Uterus (tissue), 3 donors: ENCODE measurements at regions not wholly inside any gene's neighbourhood (a gene's known extent, or its start where the extent isn't known, plus 50 kb on each side); places are given as distances from the start of the nearest gene placed in this dataset.

Experiments used
- DNase-seq, 2 donors: peaks; one replicate each; pipeline ENCODE4 v3.0.0-alpha.2; 2019 to 2020
- H3K27ac ChIP-seq, 2 donors: fragments of 200-600 bp; sonication (generic); 1 replicate in 1 of 2; 2 replicates in 1 of 2; pipeline ENCODE4 v1.5.1; 2016 to 2018
- H3K27me3 ChIP-seq, 2 donors: fragments of 200-600 bp; sonication (generic); one replicate each; pipeline ENCODE4 v1.5.1; 2018 to 2019; ENCODE audit warnings: control low read depth in 1 of 2
- H3K36me3 ChIP-seq, 2 donors: fragments of 200-600 bp; sonication (generic); one replicate each; pipeline ENCODE4 v1.5.1; 2019; ENCODE audit warnings: control low read depth in 1 of 2
- H3K4me1 ChIP-seq, 2 donors: fragments of 200-600 bp; sonication (generic); one replicate each; pipeline ENCODE4 v1.5.1; 2018 to 2019; ENCODE audit warnings: control low read depth in 1 of 2
- H3K4me3 ChIP-seq, 2 donors: fragments of 200-600 bp; sonication (generic); 1 replicate in 1 of 2; 2 replicates in 1 of 2; pipeline ENCODE4 v1.5.1; 2018 to 2019; ENCODE audit warnings: mild to moderate bottlenecking in 1 of 2
- H3K9me3 ChIP-seq, 2 donors: fragments of 200-600 bp; sonication (generic); one replicate each; pipeline ENCODE4 v1.5.1; 2019; ENCODE audit warnings: control low read depth in 1 of 2
- POLR2A ChIP-seq, 2 donors: fragments of 450-650 bp; IDR thresholded peaks; one replicate each; pipeline ENCODE4 v1.6.1; 2016; ENCODE audit warnings: antibody characterized with exemption in 2 of 2, mild to moderate bottlenecking in 1 of 2, moderate library complexity in 1 of 2
- intact Hi-C: fragments of 100-400 bp; cut with DNase I; formaldehyde crosslinking; loops from one replicate; pipeline ENCODE4 v1.15.1; 2023; ENCODE audit warnings: low total_unique reads
- TF ChIP-seq, protein P1 (sequence below), 4 experiments: fragments of 200-600 bp in 2 of 4; fragments of 450-650 bp in 2 of 4; sonication (generic) in 2 of 4; IDR thresholded peaks; one replicate each; pipeline ENCODE4 v1.5.1; 2016 to 2019; ENCODE audit warnings: antibody characterized with exemption in 4 of 4, mild to moderate bottlenecking in 2 of 4, moderate library complexity in 1 of 4
- donor health status: DM: yes; HTN: yes; CAD: no.

DNA sequence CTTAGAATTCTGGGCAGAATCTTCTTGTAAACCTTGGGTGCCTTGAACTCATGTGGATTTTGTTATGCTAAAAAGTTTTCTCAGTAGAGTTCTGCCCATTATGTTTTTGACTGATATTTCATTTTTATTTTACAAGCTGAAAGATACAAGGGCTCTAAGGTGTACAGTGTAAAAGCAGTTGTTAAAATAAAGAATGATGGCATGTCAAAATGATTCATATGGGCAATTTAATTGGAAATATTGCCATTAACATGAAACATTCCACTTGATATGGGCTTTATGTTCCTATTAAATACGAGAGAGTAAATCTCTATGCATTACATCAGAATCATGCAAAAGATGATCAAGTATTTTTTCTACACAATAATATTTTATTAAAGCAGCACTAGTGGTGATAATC is 295.1 kb upstream of the ATP2B1 start:
- H3K4me1 ChIP-seq, result no peaks in the 10 kb centered on the region
- H3K36me3 ChIP-seq, result no peaks in the 10 kb centered on the region
- TF ChIP-seq, protein P1, sequence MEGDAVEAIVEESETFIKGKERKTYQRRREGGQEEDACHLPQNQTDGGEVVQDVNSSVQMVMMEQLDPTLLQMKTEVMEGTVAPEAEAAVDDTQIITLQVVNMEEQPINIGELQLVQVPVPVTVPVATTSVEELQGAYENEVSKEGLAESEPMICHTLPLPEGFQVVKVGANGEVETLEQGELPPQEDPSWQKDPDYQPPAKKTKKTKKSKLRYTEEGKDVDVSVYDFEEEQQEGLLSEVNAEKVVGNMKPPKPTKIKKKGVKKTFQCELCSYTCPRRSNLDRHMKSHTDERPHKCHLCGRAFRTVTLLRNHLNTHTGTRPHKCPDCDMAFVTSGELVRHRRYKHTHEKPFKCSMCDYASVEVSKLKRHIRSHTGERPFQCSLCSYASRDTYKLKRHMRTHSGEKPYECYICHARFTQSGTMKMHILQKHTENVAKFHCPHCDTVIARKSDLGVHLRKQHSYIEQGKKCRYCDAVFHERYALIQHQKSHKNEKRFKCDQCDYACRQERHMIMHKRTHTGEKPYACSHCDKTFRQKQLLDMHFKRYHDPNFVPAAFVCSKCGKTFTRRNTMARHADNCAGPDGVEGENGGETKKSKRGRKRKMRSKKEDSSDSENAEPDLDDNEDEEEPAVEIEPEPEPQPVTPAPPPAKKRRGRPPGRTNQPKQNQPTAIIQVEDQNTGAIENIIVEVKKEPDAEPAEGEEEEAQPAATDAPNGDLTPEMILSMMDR (IDR thresholded peaks at IDR 0.05), result no peak
- no peak for TF ChIP-seq POLR2A (IDR thresholded peaks at IDR 0.05)
- no peaks in the 10 kb centered on the region for H3K27me3 ChIP-seq
- no peaks in the 10 kb centered on the region for H3K9me3 ChIP-seq
- intact Hi-C loops, result no loop called here
- DNase-seq, result no peak
- H3K4me3 ChIP-seq, result no peak overlapping the region
- H3K27ac ChIP-seq, result no peak overlapping the region

DNA sequence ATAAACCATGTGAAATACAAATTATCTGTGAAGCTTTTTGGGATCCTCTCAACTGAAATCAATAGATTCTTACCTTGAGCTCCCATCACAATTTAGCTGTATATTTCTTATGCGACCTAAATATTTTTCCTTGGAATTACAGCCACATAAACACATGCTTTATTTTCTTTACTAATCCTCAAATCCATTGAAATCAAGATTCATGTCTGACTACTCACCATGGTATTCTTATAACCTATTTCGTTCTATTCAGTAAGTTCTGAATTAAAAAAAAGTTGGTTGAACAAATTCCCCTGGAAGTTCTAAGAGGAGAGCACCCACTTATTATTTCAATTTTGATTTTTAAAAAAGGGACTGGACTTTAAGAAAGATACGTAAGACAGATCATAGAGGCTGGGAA is 292.1 kb upstream of the ATP2B1 start:
- no peaks in the 10 kb centered on the region for H3K36me3 ChIP-seq
- no peaks in the 10 kb centered on the region for H3K27me3 ChIP-seq
- intact Hi-C loops, result no loop called here
- TF ChIP-seq, protein P1 (IDR thresholded peaks at IDR 0.05), result no peak
- TF ChIP-seq POLR2A (IDR thresholded peaks at IDR 0.05), result no peak
- no peak overlapping the region for H3K4me3 ChIP-seq
- H3K9me3 ChIP-seq, result no peaks in the 10 kb centered on the region
- H3K4me1 ChIP-seq, result no peaks in the 10 kb centered on the region
- no peak for DNase-seq
- no peak overlapping the region for H3K27ac ChIP-seq

DNA sequence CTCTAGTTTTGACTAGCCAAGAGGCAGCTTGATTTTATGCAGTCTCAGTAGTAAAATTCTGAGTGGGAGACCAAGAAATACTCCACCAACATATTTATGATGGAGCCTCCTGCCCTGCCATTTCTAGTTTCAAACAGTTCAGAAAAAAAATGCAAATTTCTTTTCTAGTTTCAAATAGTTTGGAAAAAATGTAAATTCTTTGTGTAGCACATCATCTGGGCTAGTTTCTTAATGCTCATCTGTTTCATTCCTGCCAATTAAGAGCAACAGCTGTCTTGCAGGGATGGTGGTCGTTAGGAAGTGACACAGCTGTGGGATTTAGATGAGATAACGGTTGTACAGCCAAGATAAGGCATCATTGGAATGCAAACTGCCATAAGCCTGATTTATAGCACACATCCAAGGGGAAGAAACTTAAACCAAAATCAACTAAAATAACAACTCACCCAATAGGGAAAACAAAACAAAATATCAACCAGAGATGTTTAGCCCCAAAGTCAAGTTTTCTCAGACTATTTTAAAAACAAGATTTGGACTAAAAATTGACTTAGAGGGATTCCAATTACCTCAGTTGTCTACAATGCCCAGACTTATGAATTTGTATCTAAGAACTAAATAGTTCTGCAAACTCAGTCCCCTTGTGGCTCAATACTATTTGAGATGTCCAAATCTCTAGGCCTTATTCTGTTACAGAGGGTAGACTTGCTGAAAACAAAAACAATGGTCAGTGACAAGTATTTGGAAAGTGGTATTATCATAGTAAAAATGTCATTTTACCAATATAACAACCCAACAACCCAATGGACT is 291.3 kb upstream of the ATP2B1 start:
- Histone ChIP-seq H3K9me3 (no peaks in the 10 kb centered on the region), H3K27me3 (no peaks in the 10 kb centered on the region), H3K4me1 (no peaks in the 10 kb centered on the region), H3K36me3 (no peaks in the 10 kb centered on the region), H3K27ac (no peak overlapping the region), H3K4me3 (no peak overlapping the region)
- no peak for DNase-seq
- TF ChIP-seq, protein P1 (IDR thresholded peaks at IDR 0.05), result no peak
- no peak for TF ChIP-seq POLR2A (IDR thresholded peaks at IDR 0.05)
- intact Hi-C loops, result no loop called here

- Histone ChIP-seq H3K4me3 (no peak overlapping the region), H3K27ac (no peak overlapping the region), H3K27me3 (no peaks in the 10 kb centered on the region), H3K36me3 (no peaks in the 10 kb centered on the region), H3K4me1 (no peaks in the 10 kb centered on the region), H3K9me3 (no peaks in the 10 kb centered on the region)
- intact Hi-C loops, result no loop called here
- no peak for DNase-seq
- TF ChIP-seq POLR2A (IDR thresholded peaks at IDR 0.05), result no peak
- TF ChIP-seq, protein P1 (IDR thresholded peaks at IDR 0.05), result no peak
Observed at GRCh38 chr12:89995870-89996269, 287.2 kb upstream of the ATP2B1 start.

- H3K27me3 ChIP-seq, result no peaks in the 10 kb centered on the region
- TF ChIP-seq, protein P1 (IDR thresholded peaks at IDR 0.05), result no peak
- no peak for TF ChIP-seq POLR2A (IDR thresholded peaks at IDR 0.05)
- DNase-seq, result no peak
- H3K36me3 ChIP-seq, result no peaks in the 10 kb centered on the region
- no peak overlapping the region for H3K27ac ChIP-seq
- no peaks in the 10 kb centered on the region for H3K4me1 ChIP-seq
- no peaks in the 10 kb centered on the region for H3K9me3 ChIP-seq
- no peak overlapping the region for H3K4me3 ChIP-seq
- intact Hi-C loops, result no loop called here
Observed at GRCh38 chr12:89994911-89995310, 286.3 kb upstream of the ATP2B1 start.
